ENCODE measurements at regions not wholly inside any gene's neighbourhood (a gene's known extent, or its start where the extent isn't known, plus 50 kb on each side); places are given as distances from the start of the nearest gene placed in this dataset.

GRCh38 chr12:46454981-46455380, 82.4 kb upstream of the SLC38A2 start:
- Histone ChIP-seq H3K9me2 (ENCODE audit: insufficient read depth, low read length) (no peaks in the 10 kb centered on the region), H3K4me3 (ENCODE audit: low read length) (no peak overlapping the region), H3K9ac (ENCODE audit: low read length) (no peak overlapping the region), H3K79me2 (replicated peaks; ENCODE audit: insufficient read depth, low read length) (no peaks in the 10 kb centered on the region), H3K27me3 (ENCODE audit: insufficient read depth, low read depth, low read length) (no peaks in the 10 kb centered on the region), H3K27ac (ENCODE audit: low read length) (no peak overlapping the region), H3K4me2 (ENCODE audit: low read length) (no peak overlapping the region), H3F3A (ENCODE audit: insufficient read depth, low read length, poor library complexity, severe bottlenecking) (no peaks in the 10 kb centered on the region), H2AFZ (ENCODE audit: low read depth, low read length) (no peak overlapping the region), H4K20me1 (ENCODE audit: insufficient read depth) (no peaks in the 10 kb centered on the region), H3K9me3 (ENCODE audit: low read length) (no peaks in the 10 kb centered on the region), H3K36me3 (ENCODE audit: insufficient read depth, low read length) (no peaks in the 10 kb centered on the region)
- TF ChIP-seq RAD21 (conservative IDR thresholded peaks at IDR 0.05), result no peak
- no peak for TF ChIP-seq POLR2AphosphoS5 (IDR thresholded peaks at IDR 0.05)
- TF ChIP-seq TAF1 (IDR thresholded peaks at IDR 0.05; ENCODE audit: low read depth), result no peak

- no peaks in the 10 kb centered on the region for H3K9me2 ChIP-seq (ENCODE audit: insufficient read depth, low read length)
- no peaks in the 10 kb centered on the region for H3K36me3 ChIP-seq (ENCODE audit: insufficient read depth, low read length)
- no peaks in the 10 kb centered on the region for H4K20me1 ChIP-seq (ENCODE audit: insufficient read depth)
- no peaks in the 10 kb centered on the region for H3F3A ChIP-seq (ENCODE audit: insufficient read depth, low read length, poor library complexity, severe bottlenecking)
- no peak overlapping the region for H3K4me2 ChIP-seq (ENCODE audit: low read length)
- no peak overlapping the region for H3K27ac ChIP-seq (ENCODE audit: low read length)
- no peak for TF ChIP-seq EP300 (conservative IDR thresholded peaks at IDR 0.05; ENCODE audit: poor library complexity, severe bottlenecking)
- TF ChIP-seq POLR2AphosphoS5 (IDR thresholded peaks at IDR 0.05), result no peak
- TF ChIP-seq TAF1 (IDR thresholded peaks at IDR 0.05; ENCODE audit: low read depth), result no peak
- TF ChIP-seq RAD21 (conservative IDR thresholded peaks at IDR 0.05), result no peak
- no peak for TF ChIP-seq REST (IDR thresholded peaks at IDR 0.05; ENCODE audit: borderline replicate concordance)
- no peak for TF ChIP-seq CTCF (IDR thresholded peaks at IDR 0.05; ENCODE audit: poor library complexity, severe bottlenecking)
- TF ChIP-seq MXI1 (conservative IDR thresholded peaks at IDR 0.05; ENCODE audit: poor library complexity, severe bottlenecking), result no peak
- no peak for TF ChIP-seq EZH2 (IDR thresholded peaks at IDR 0.05; ENCODE audit: borderline replicate concordance, insufficient read depth, low read length, poor library complexity, severe bottlenecking)
- TF ChIP-seq SMC3 (conservative IDR thresholded peaks at IDR 0.05; ENCODE audit: poor library complexity), result no peak
- no peak overlapping the region for H3K9ac ChIP-seq (ENCODE audit: low read length)
- no peak overlapping the region for H2AFZ ChIP-seq (ENCODE audit: low read depth, low read length)
- H3K27me3 ChIP-seq (ENCODE audit: insufficient read depth, low read depth, low read length), result no peaks in the 10 kb centered on the region
- H3K9me3 ChIP-seq (ENCODE audit: low read length), result no peaks in the 10 kb centered on the region
- no peaks in the 10 kb centered on the region for H3K79me2 ChIP-seq (replicated peaks; ENCODE audit: insufficient read depth, low read length)
- H3K4me3 ChIP-seq (ENCODE audit: low read length), result no peak overlapping the region
Measured at GRCh38 chr12:46453428-46453827, 80.9 kb upstream of the SLC38A2 start.

GRCh38 chr12:46452776-46453175, 80.2 kb upstream of the SLC38A2 start:
- Histone ChIP-seq H3K79me2 (replicated peaks; ENCODE audit: insufficient read depth, low read length) (no peaks in the 10 kb centered on the region), H3K9me2 (ENCODE audit: insufficient read depth, low read length) (no peaks in the 10 kb centered on the region), H3K4me2 (ENCODE audit: low read length) (no peak overlapping the region), H3K36me3 (ENCODE audit: insufficient read depth, low read length) (no peaks in the 10 kb centered on the region), H3K27me3 (ENCODE audit: insufficient read depth, low read depth, low read length) (no peaks in the 10 kb centered on the region), H4K20me1 (ENCODE audit: insufficient read depth) (no peaks in the 10 kb centered on the region), H3K4me3 (ENCODE audit: low read length) (no peak overlapping the region), H3K9ac (ENCODE audit: low read length) (no peak overlapping the region), H3F3A (ENCODE audit: insufficient read depth, low read length, poor library complexity, severe bottlenecking) (no peaks in the 10 kb centered on the region), H3K9me3 (ENCODE audit: low read length) (no peaks in the 10 kb centered on the region), H3K27ac (ENCODE audit: low read length) (no peak overlapping the region), H2AFZ (ENCODE audit: low read depth, low read length) (no peak overlapping the region)
- TF ChIP-seq POLR2AphosphoS5 (IDR thresholded peaks at IDR 0.05), result no peak
- no peak for TF ChIP-seq TAF1 (IDR thresholded peaks at IDR 0.05; ENCODE audit: low read depth)
- no peak for TF ChIP-seq EP300 (conservative IDR thresholded peaks at IDR 0.05; ENCODE audit: poor library complexity, severe bottlenecking)
- no peak for TF ChIP-seq REST (IDR thresholded peaks at IDR 0.05; ENCODE audit: borderline replicate concordance)
- no peak for TF ChIP-seq SMC3 (conservative IDR thresholded peaks at IDR 0.05; ENCODE audit: poor library complexity)
- no peak for TF ChIP-seq RAD21 (conservative IDR thresholded peaks at IDR 0.05)
- no peak for TF ChIP-seq MXI1 (conservative IDR thresholded peaks at IDR 0.05; ENCODE audit: poor library complexity, severe bottlenecking)
- TF ChIP-seq CTCF (IDR thresholded peaks at IDR 0.05; ENCODE audit: poor library complexity, severe bottlenecking), result no peak
- TF ChIP-seq EZH2 (IDR thresholded peaks at IDR 0.05; ENCODE audit: borderline replicate concordance, insufficient read depth, low read length, poor library complexity, severe bottlenecking), result no peak
